Keratinocyte (primary cell): ENCODE measurements at regions not wholly inside any gene's neighbourhood (a gene's known extent, or its start where the extent isn't known, plus 50 kb on each side); places are given as distances from the start of the nearest gene placed in this dataset.

ENCODE experiments used
- DNase-seq: peaks from one replicate; pipeline ENCODE4 v3.0.0-alpha.2; 2011; ENCODE audit warnings: low read depth, missing footprints, low spot score
- FAIRE-seq: peaks from 2 replicates; lab custom pipeline; 2011; peaks lifted over from hg19 to GRCh38; lab: Jason Lieb, UNC
- H2AFZ ChIP-seq: 2 replicates; pipeline ENCODE4 v1.6.0; 2012; ENCODE audit warnings: low read length, control low read depth, inconsistent platforms; ENCODE audit not compliant: control insufficient read depth
- H3K27ac ChIP-seq: 2 replicates; pipeline ENCODE4 v1.5.1; 2011; ENCODE audit warnings: low read length; ENCODE audit not compliant: control insufficient read depth, insufficient read depth
- H3K27me3 ChIP-seq: 3 replicates; pipeline ENCODE4 v1.6.0; 2011; ENCODE audit warnings: low read length; ENCODE audit not compliant: control insufficient read depth, insufficient read depth; ENCODE audit errors: extremely low read depth
- H3K36me3 ChIP-seq, 2 experiments: 2 replicates in 1 of 2; 3 replicates in 1 of 2; pipeline ENCODE4 v1.5.1; 2011; ENCODE audit warnings: low read length in 2 of 2, mild to moderate bottlenecking in 1 of 2; ENCODE audit not compliant: control insufficient read depth in 2 of 2, insufficient read depth in 2 of 2; ENCODE audit errors: extremely low read depth in 1 of 2
- H3K4me1 ChIP-seq: 3 replicates; pipeline ENCODE4 v1.5.1; 2011; ENCODE audit warnings: low read length; ENCODE audit not compliant: control insufficient read depth, insufficient read depth; ENCODE audit errors: extremely low read depth
- H3K4me2 ChIP-seq: 3 replicates; pipeline ENCODE4 v1.6.0; 2011; ENCODE audit warnings: low read depth, low read length; ENCODE audit not compliant: control insufficient read depth, insufficient read depth; ENCODE audit errors: extremely low read depth
- H3K4me3 ChIP-seq, 3 experiments: fragments of 200-600 bp in 1 of 3; sonication (generic) in 1 of 3; 2 replicates in 2 of 3; 3 replicates in 1 of 3; pipeline ENCODE4 v1.5.1; 2011 to 2016; ENCODE audit warnings: low read length in 3 of 3, mild to moderate bottlenecking in 3 of 3, control low read depth in 2 of 3, inconsistent platforms in 1 of 3, low read depth in 1 of 3, mixed read lengths in 1 of 3, mixed run types in 1 of 3, moderate library complexity in 1 of 3; ENCODE audit not compliant: control insufficient read depth in 2 of 3, insufficient read depth in 2 of 3; ENCODE audit errors: extremely low read depth in 1 of 3
- H3K79me2 ChIP-seq: 2 replicates; pipeline ENCODE4 v1.6.0; 2012; ENCODE audit warnings: low read length; ENCODE audit not compliant: control insufficient read depth, insufficient read depth
- H3K9ac ChIP-seq: 3 replicates; pipeline ENCODE4 v1.6.0; 2011; ENCODE audit warnings: low read length; ENCODE audit not compliant: control insufficient read depth, insufficient read depth; ENCODE audit errors: extremely low read depth
- H3K9me1 ChIP-seq: 3 replicates; pipeline ENCODE4 v1.6.0; 2011; ENCODE audit warnings: low read length; ENCODE audit not compliant: control insufficient read depth, insufficient read depth; ENCODE audit errors: extremely low read depth
- H3K9me3 ChIP-seq: 2 replicates; pipeline ENCODE4 v1.5.1; 2012; ENCODE audit warnings: low read depth, low read length; ENCODE audit not compliant: control insufficient read depth
- H4K20me1 ChIP-seq: 3 replicates; pipeline ENCODE4 v1.6.0; 2011; ENCODE audit warnings: low read length; ENCODE audit not compliant: control insufficient read depth, insufficient read depth; ENCODE audit errors: extremely low read depth
- EZH2 ChIP-seq: IDR thresholded peaks from one replicate; pipeline ENCODE4 v1.6.1; 2012; ENCODE audit warnings: inconsistent platforms, mild to moderate bottlenecking, low read length, moderate library complexity
- dilution Hi-C: fragments of 300-500 bp; cut with MboI; formaldehyde crosslinking; loops from one replicate; pipeline ENCODE4 v1.7.0; 2020; ENCODE audit warnings: low sequenced_read_pairs; ENCODE audit not compliant: extremely low pct_ligation_motif_present
- TF ChIP-seq, protein P1 (sequence below), 3 experiments: IDR thresholded peaks in 1 of 3; conservative IDR thresholded peaks in 1 of 3; optimal IDR thresholded peaks in 1 of 3; 2 replicates in 2 of 3; 3 replicates in 1 of 3; pipeline versions ENCODE3 to v1.5.1; 2011; ENCODE audit warnings: low read length in 3 of 3, mild to moderate bottlenecking in 3 of 3, moderate library complexity in 2 of 3, control low read depth in 1 of 3, inconsistent platforms in 1 of 3; ENCODE audit not compliant: insufficient read depth in 2 of 3; ENCODE audit errors: extremely low read depth in 1 of 3

DNA sequence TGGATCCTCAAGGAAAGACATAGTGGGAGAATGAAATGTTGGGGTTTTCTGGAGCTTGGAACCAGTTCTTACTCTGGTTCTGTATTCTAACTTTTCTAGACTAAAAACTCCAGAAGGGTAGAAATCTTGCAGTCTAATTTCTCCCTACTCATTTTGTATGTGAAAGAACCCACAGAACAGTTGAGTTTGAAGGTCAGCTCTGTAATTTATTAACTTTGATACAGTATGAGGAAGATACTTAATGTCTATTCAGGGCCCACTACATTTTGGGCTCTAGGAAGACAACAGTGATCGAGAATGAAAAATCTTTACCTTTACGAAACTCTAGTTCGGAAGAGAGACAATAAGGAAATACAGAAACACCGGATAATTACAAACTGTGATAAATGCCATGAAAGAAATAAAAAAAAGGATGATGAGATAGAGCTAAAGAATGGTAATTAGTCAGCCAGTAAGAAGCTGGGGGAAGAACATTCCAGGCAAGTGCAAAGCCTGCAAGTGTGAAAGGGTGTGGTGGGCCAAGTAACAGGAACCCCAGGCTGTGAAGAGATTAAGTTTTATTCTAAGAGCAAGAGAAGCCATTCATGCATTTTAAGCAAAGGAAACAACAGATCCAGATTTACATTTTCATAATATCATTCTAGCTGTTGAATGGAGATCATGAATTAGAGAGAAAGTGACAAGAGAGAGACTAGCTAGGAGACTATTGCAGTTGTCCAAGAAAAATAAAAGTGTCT is 159.9 kb upstream of the HMCN1 start:
- dilution Hi-C loops, result no loop called here
- H3K4me3 ChIP-seq, result no peak overlapping the region
- H4K20me1 ChIP-seq, result no peaks in the 10 kb centered on the region
- H3K9me3 ChIP-seq, result no peaks in the 10 kb centered on the region
- no peaks in the 10 kb centered on the region for H3K36me3 ChIP-seq
- H3K9me1 ChIP-seq, result no peaks in the 10 kb centered on the region
- TF ChIP-seq, protein P1, sequence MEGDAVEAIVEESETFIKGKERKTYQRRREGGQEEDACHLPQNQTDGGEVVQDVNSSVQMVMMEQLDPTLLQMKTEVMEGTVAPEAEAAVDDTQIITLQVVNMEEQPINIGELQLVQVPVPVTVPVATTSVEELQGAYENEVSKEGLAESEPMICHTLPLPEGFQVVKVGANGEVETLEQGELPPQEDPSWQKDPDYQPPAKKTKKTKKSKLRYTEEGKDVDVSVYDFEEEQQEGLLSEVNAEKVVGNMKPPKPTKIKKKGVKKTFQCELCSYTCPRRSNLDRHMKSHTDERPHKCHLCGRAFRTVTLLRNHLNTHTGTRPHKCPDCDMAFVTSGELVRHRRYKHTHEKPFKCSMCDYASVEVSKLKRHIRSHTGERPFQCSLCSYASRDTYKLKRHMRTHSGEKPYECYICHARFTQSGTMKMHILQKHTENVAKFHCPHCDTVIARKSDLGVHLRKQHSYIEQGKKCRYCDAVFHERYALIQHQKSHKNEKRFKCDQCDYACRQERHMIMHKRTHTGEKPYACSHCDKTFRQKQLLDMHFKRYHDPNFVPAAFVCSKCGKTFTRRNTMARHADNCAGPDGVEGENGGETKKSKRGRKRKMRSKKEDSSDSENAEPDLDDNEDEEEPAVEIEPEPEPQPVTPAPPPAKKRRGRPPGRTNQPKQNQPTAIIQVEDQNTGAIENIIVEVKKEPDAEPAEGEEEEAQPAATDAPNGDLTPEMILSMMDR (optimal IDR thresholded peaks at IDR 0.05 in 1 of 3, IDR thresholded peaks at IDR 0.05 in 1 of 3, conservative IDR thresholded peaks at IDR 0.05 in 1 of 3; ENCODE audit: extremely low read depth in 1 of 3, insufficient read depth in 2 of 3, low read length in 3 of 3), result no peak
- TF ChIP-seq EZH2, result no peak
- H3K27me3 ChIP-seq, result no peaks in the 10 kb centered on the region
- H3K4me1 ChIP-seq, result peaks cover 33% of the 10 kb centered on the region
- no peaks in the 10 kb centered on the region for H3K79me2 ChIP-seq
- no peak overlapping the region for H3K9ac ChIP-seq
- peak overlapping the region; percentile 39 for H3K4me2 ChIP-seq
- no peak overlapping the region for H3K27ac ChIP-seq
- no peak for DNase-seq
- FAIRE-seq, result no peak
- H2AFZ ChIP-seq, result no peak overlapping the region

DNA sequence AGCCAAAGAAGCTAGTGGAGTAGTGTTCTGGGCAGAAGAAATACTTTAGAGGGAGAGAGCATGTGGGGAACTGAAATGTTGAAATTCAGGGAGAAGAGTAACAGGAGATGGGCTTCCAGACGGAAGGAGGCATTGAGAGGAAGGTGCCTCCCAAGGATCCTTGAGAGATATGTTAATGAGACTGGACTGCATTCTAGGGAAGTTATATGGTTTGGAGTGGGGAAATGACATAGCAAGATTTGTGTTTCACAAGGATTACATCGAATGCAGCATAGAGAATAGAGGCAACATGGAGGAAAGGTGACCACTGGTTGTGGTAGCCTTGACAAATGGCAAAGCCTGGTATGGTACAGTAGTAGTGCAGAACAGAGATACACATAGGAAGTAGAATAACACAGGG is 160.5 kb upstream of the HMCN1 start:
- H2AFZ ChIP-seq, result no peak overlapping the region
- no peaks in the 10 kb centered on the region for H3K36me3 ChIP-seq
- no peaks in the 10 kb centered on the region for H3K27me3 ChIP-seq
- H3K9me3 ChIP-seq, result no peaks in the 10 kb centered on the region
- H3K4me2 ChIP-seq, result no peak overlapping the region
- H4K20me1 ChIP-seq, result no peaks in the 10 kb centered on the region
- TF ChIP-seq, protein P1 (optimal IDR thresholded peaks at IDR 0.05 in 1 of 3, IDR thresholded peaks at IDR 0.05 in 1 of 3, conservative IDR thresholded peaks at IDR 0.05 in 1 of 3; ENCODE audit: extremely low read depth in 1 of 3, insufficient read depth in 2 of 3, low read length in 3 of 3), result no peak
- TF ChIP-seq EZH2, result no peak
- no peaks in the 10 kb centered on the region for H3K79me2 ChIP-seq
- dilution Hi-C loops, result no loop called here
- DNase-seq, result no peak
- no peaks in the 10 kb centered on the region for H3K9me1 ChIP-seq
- no peak overlapping the region for H3K27ac ChIP-seq
- no peak for FAIRE-seq
- H3K4me1 ChIP-seq, result peaks cover 38% of the 10 kb centered on the region
- no peak overlapping the region for H3K9ac ChIP-seq
- no peak overlapping the region for H3K4me3 ChIP-seq
